K562 (cell line): ENCODE measurements at regions not wholly inside any gene's neighbourhood (a gene's known extent, or its start where the extent isn't known, plus 50 kb on each side); places are given as distances from the start of the nearest gene placed in this dataset.

Experiments
- ATAC-seq: fragments of 200-7000 bp; cut with Tn5 transposase; 3 replicates; pipeline ENCODE4 v1.9.1; 2020; ENCODE audit warnings: moderate library complexity
- BruUV-seq: library from RNA; stranded (reverse); fragments of 400-500 nt; replicated peaks from 2 replicates; lab custom pipeline; 2021; lab: Mats Ljungman, UMichigan
- CTCF ChIA-PET: fragments of 300-600 bp; formaldehyde crosslinking; extraction: SDS; loops from one replicate; lab custom pipeline; 2021; ENCODE audit warnings: low intra/inter-chr PET ratio; lab: Yijun Ruan, JAX
- POLR2A ChIA-PET: fragments of 300-600, 350-650 bp; sonication (Branson Sonifier 250); formaldehyde crosslinking; extraction: SDS; loops from one replicate; lab custom pipeline; 2021; ENCODE audit warnings: antibody characterized with exemption, inconsistent platforms; lab: Yijun Ruan, JAX
- DNase-seq, 4 experiments: peaks; one replicate each; pipeline versions ENCODE4 v3.0.0 to v3.0.0-alpha.2; 2011 to 2018; ENCODE audit warnings: low spot score in 3 of 4, mixed read lengths in 3 of 4; ENCODE audit errors: extremely low read depth in 1 of 4
- FAIRE-seq: peaks from 2 replicates; lab custom pipeline; 2011; peaks lifted over from hg19 to GRCh38; lab: Jason Lieb, UNC
- H2AFZ ChIP-seq: 2 replicates; pipeline ENCODE4 v1.6.0; 2011; ENCODE audit warnings: low read depth, low read length, control low read depth, inconsistent platforms
- H3K27ac ChIP-seq: fragments of 200-600 bp; 3 replicates; pipeline ENCODE4 v1.8.0; 2011; ENCODE audit warnings: low read depth, mild to moderate bottlenecking, control low read depth, inconsistent platforms, low read length, moderate library complexity, mixed read lengths; ENCODE audit errors: extremely low read depth
- H3K27me3 ChIP-seq, 2 experiments: fragments of 300-600 bp in 1 of 2; 2 replicates in 1 of 2; 3 replicates in 1 of 2; pipeline versions ENCODE4 v1.6.0 to v1.8.0; 2011; ENCODE audit warnings: inconsistent platforms in 2 of 2, low read length in 2 of 2, mild to moderate bottlenecking in 1 of 2, mixed read lengths in 1 of 2, moderate library complexity in 1 of 2; ENCODE audit not compliant: control insufficient read depth in 2 of 2, insufficient read depth in 2 of 2
- H3K36me3 ChIP-seq: fragments of 300-600 bp; 3 replicates; pipeline ENCODE4 v1.8.0; 2011; ENCODE audit warnings: mild to moderate bottlenecking, low read length, inconsistent platforms; ENCODE audit not compliant: control insufficient read depth, insufficient read depth
- H3K4me1 ChIP-seq, 2 experiments: fragments of 200-600 bp in 1 of 2; replicated peaks in 1 of 2; 2 replicates in 1 of 2; 3 replicates in 1 of 2; pipeline versions ENCODE4 v1.5.1 to v1.8.0; 2011; ENCODE audit warnings: inconsistent platforms in 2 of 2, low read length in 2 of 2, mild to moderate bottlenecking in 1 of 2, mixed read lengths in 1 of 2, moderate library complexity in 1 of 2; ENCODE audit not compliant: control insufficient read depth in 2 of 2, insufficient read depth in 2 of 2
- H3K4me2 ChIP-seq: 2 replicates; pipeline ENCODE4 v1.6.1; 2011; ENCODE audit warnings: low read length, control low read depth, inconsistent platforms, mixed read lengths; ENCODE audit not compliant: insufficient read depth
- H3K4me3 ChIP-seq: fragments of 200-600 bp; sonication (generic), shearing (Covaris generic); 2 replicates; pipeline ENCODE4 v1.5.1; 2016; ENCODE audit warnings: control low read depth, inconsistent platforms
- H3K79me2 ChIP-seq: fragments of 200-600 bp; 3 replicates; pipeline ENCODE4 v1.8.0; 2011; ENCODE audit warnings: low read length, inconsistent platforms; ENCODE audit not compliant: control insufficient read depth, insufficient read depth
- H3K9ac ChIP-seq, 2 experiments: 2 replicates each; pipeline versions ENCODE4 v1.6.0 to v1.6.1; 2011; ENCODE audit warnings: low read depth in 2 of 2, low read length in 2 of 2, control low read depth in 1 of 2, inconsistent platforms in 1 of 2, mild to moderate bottlenecking in 1 of 2, mixed read lengths in 1 of 2; ENCODE audit not compliant: insufficient read depth in 1 of 2
- H3K9me1 ChIP-seq: one replicate; pipeline ENCODE4 v1.6.0; 2011; ENCODE audit warnings: inconsistent platforms, mild to moderate bottlenecking, low read length, moderate library complexity; ENCODE audit not compliant: control insufficient read depth, insufficient read depth
- H3K9me3 ChIP-seq: replicated peaks from 2 replicates; pipeline ENCODE4 v1.5.1; 2011; ENCODE audit warnings: low read depth, low read length, inconsistent platforms; ENCODE audit not compliant: control insufficient read depth, insufficient read depth
- H4K20me1 ChIP-seq: replicated peaks from 2 replicates; pipeline ENCODE4 v1.6.1; 2011; ENCODE audit warnings: low read length, inconsistent platforms, mixed read lengths; ENCODE audit not compliant: control insufficient read depth, insufficient read depth
- DMBX1 ChIP-seq: fragments of 250-450 bp; sonication (Bioruptor Pico); IDR thresholded peaks from 2 replicates; pipeline ENCODE4 v1.8.0; 2022; ENCODE audit warnings: inconsistent platforms, mild to moderate bottlenecking, moderate library complexity, borderline replicate concordance
- EP300 ChIP-seq: IDR thresholded peaks from 2 replicates; pipeline ENCODE4 v1.6.1; 2012; ENCODE audit warnings: low read length, improper control_type of control experiment
- HDGF ChIP-seq: fragments of 450-650 bp; IDR thresholded peaks from 2 replicates; pipeline ENCODE4 v1.6.1; 2016
- MAFG ChIP-seq: fragments of 450-650 bp; conservative IDR thresholded peaks from 2 replicates; pipeline ENCODE4 v1.6.1; 2016; ENCODE audit warnings: missing genetic modification characterization, missing compliant biosample characterization
- TRIM24 ChIP-seq, 2 experiments: fragments of 450-650 bp; IDR thresholded peaks; 2 replicates each; pipeline ENCODE4 v1.6.1; 2016
- ZBTB7A ChIP-seq: IDR thresholded peaks from 2 replicates; pipeline ENCODE4 v1.6.1; 2011; ENCODE audit warnings: low read depth, mild to moderate bottlenecking, low read length, moderate library complexity, borderline replicate concordance; ENCODE audit not compliant: control insufficient read depth
- ZNF436 ChIP-seq: fragments of 250-450, 450-650 bp; sonication (Bioruptor Pico); formaldehyde crosslinking; IDR thresholded peaks from 2 replicates; pipeline ENCODE4 v1.7.0; 2020; ENCODE audit warnings: mild to moderate bottlenecking
- WGBS: fragments of 100-300 bp; shearing (Covaris generic); methylation state at CpG from one replicate; pipeline ENCODE4 v1.1.6; 2016; ENCODE audit warnings: low coverage, mixed read lengths; ENCODE audit not compliant: insufficient coverage; ENCODE audit errors: missing lambda C conversion rate; 5-methylcytosine and 5-hydroxymethylcytosine counted together
- in situ Hi-C: fragments of 300-500 bp; cut with MboI; formaldehyde crosslinking; loops from 4 replicates; pipeline ENCODE4 v1.15.0; 2018; ENCODE audit warnings: inconsistent platforms, mixed read lengths
- intact Hi-C: fragments of 100-400 bp; cut with micrococcal nuclease; formaldehyde crosslinking; loops from 2 replicates; pipeline ENCODE4 v1.14.2; 2022
- TF ChIP-seq, protein P1 (sequence below): sonication (generic); formaldehyde crosslinking; IDR thresholded peaks from 2 replicates; pipeline ENCODE4 v1.8.0; 2022; ENCODE audit warnings: missing genetic modification reagents, mild to moderate bottlenecking, borderline replicate concordance

DNA sequence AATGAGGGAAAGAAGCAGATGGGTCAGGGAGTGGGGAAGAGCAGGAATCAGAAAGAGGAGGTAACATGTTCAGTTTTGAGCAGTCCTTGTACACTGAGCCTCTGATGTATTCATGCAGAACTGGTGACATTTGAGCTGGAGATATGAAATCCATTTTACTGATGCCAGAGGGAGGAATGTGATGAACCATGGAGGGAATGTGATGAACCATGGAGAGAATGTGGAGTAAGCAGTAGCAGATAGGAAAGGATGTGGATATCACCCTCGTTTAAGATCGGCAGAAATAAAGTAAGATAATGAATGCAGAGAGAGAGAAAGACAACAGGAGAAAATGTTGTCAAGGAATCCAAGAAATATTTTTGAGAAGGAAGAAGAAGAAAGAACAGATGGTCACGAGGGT lies 231.6 kb downstream of the TBXT start:
- Histone ChIP-seq H3K36me3 (no peaks in the 10 kb centered on the region), H2AFZ (no peak overlapping the region), H3K27ac (no peak overlapping the region), H3K27me3 (peaks cover 0 to 14% of the 10 kb centered on the region in 2 experiments; a peak in 3 of 5 replicates), H3K9me1 (no peaks in the 10 kb centered on the region), H3K9me3 (no peaks in the 10 kb centered on the region), H3K9ac (no peak overlapping the region), H3K4me2 (no peak overlapping the region), H3K4me3 (no peak overlapping the region), H3K79me2 (no peaks in the 10 kb centered on the region), H3K4me1 (no peaks in the 10 kb centered on the region), H4K20me1 (no peaks in the 10 kb centered on the region)
- no TSS peak for BruUV-seq
- ChIA-PET CTCF (no interaction called here), POLR2A (no interaction called here)
- DNase-seq: no peak
- in situ Hi-C loops (no loop called here), intact Hi-C loops (no loop called here)
- no peak for FAIRE-seq
- 0% methylated on average over 3 of the region's 3 CpGs for WGBS
- no peak for TF ChIP-seq ZNF436 (CRISPR knock-in tag)
- no peak for TF ChIP-seq HDGF
- TF ChIP-seq MAFG (tag): no peak
- no peak for TF ChIP-seq DMBX1 (CRISPR knock-in tag)
- no peak for TF ChIP-seq ZBTB7A
- TF ChIP-seq EP300: no peak
- TF ChIP-seq TRIM24 (IDR thresholded peaks at IDR 0.05): no peak
- TF ChIP-seq, protein P1, sequence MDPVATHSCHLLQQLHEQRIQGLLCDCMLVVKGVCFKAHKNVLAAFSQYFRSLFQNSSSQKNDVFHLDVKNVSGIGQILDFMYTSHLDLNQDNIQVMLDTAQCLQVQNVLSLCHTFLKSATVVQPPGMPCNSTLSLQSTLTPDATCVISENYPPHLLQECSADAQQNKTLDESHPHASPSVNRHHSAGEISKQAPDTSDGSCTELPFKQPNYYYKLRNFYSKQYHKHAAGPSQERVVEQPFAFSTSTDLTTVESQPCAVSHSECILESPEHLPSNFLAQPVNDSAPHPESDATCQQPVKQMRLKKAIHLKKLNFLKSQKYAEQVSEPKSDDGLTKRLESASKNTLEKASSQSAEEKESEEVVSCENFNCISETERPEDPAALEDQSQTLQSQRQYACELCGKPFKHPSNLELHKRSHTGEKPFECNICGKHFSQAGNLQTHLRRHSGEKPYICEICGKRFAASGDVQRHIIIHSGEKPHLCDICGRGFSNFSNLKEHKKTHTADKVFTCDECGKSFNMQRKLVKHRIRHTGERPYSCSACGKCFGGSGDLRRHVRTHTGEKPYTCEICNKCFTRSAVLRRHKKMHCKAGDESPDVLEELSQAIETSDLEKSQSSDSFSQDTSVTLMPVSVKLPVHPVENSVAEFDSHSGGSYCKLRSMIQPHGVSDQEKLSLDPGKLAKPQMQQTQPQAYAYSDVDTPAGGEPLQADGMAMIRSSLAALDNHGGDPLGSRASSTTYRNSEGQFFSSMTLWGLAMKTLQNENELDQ (CRISPR knock-in tag): no peak
- ATAC-seq: no peak
